BJ (cell line): ENCODE measurements at regions not wholly inside any gene's neighbourhood (a gene's known extent, or its start where the extent isn't known, plus 50 kb on each side); places are given as distances from the start of the nearest gene placed in this dataset.
"Not testable (repeated sequence)": the region's sequence is repeated elsewhere in the genome, so short reads cannot be mapped to it uniquely, and the experiment has no call there.

Experiments
- CTCF ChIA-PET: fragments of 350-600 bp; formaldehyde crosslinking; extraction: SDS; loops from one replicate; lab custom pipeline; 2021; ENCODE audit warnings: antibody characterized with exemption, inconsistent platforms; lab: Yijun Ruan, JAX
- POLR2A ChIA-PET: fragments of 300-600 bp; sonication (Branson Sonifier 250); formaldehyde crosslinking; extraction: SDS; loops from one replicate; lab custom pipeline; 2021; ENCODE audit warnings: antibody characterized with exemption; lab: Charles Lee
- DNase-seq: peaks from one replicate; pipeline ENCODE4 v3.0.0-alpha.2; 2011; ENCODE audit warnings: low read depth
- H3K27me3 ChIP-seq: 2 replicates; pipeline ENCODE4 v1.6.0; 2011; ENCODE audit warnings: low read length; ENCODE audit not compliant: control insufficient read depth, insufficient read depth
- H3K36me3 ChIP-seq: 2 replicates; pipeline ENCODE4 v1.5.1; 2011; ENCODE audit warnings: low read length; ENCODE audit not compliant: control insufficient read depth, insufficient read depth
- H3K4me3 ChIP-seq: 2 replicates; pipeline ENCODE4 v1.5.1; 2011; ENCODE audit warnings: low read depth, mild to moderate bottlenecking, control low read depth, low read length
- TF ChIP-seq, protein P1 (sequence below): IDR thresholded peaks from 2 replicates; pipeline ENCODE4 v1.5.1; 2011; ENCODE audit warnings: low read depth, mild to moderate bottlenecking, control low read depth, inconsistent platforms, low read length, moderate library complexity; ENCODE audit not compliant: insufficient read depth

DNA sequence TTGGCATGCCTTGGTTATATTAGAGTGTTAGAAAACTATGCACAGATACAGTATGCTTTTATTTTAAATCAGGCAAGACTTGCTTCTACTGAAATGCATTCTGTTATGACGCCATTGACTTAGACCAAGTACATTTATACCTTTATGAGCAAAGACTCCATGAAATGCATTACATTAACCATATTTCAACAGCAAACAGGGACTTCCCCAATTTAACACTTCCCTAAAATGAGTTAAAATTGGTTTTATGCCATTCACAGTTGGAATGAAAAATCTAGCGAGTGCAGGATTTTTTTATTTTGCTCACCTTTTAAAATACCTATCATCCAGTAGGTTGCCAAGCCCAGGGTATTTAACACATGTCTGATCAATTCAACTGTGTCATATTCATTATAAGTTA is 272.1 kb upstream of the IZUMO3 start:
- H3K36me3 ChIP-seq, result no peaks in the 10 kb centered on the region
- no peaks in the 10 kb centered on the region for H3K27me3 ChIP-seq
- no peak overlapping the region for H3K4me3 ChIP-seq
- TF ChIP-seq, protein P1, sequence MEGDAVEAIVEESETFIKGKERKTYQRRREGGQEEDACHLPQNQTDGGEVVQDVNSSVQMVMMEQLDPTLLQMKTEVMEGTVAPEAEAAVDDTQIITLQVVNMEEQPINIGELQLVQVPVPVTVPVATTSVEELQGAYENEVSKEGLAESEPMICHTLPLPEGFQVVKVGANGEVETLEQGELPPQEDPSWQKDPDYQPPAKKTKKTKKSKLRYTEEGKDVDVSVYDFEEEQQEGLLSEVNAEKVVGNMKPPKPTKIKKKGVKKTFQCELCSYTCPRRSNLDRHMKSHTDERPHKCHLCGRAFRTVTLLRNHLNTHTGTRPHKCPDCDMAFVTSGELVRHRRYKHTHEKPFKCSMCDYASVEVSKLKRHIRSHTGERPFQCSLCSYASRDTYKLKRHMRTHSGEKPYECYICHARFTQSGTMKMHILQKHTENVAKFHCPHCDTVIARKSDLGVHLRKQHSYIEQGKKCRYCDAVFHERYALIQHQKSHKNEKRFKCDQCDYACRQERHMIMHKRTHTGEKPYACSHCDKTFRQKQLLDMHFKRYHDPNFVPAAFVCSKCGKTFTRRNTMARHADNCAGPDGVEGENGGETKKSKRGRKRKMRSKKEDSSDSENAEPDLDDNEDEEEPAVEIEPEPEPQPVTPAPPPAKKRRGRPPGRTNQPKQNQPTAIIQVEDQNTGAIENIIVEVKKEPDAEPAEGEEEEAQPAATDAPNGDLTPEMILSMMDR, result no peak
- ChIA-PET POLR2A (no interaction called here), CTCF (no interaction called here)
- no peak for DNase-seq

DNA sequence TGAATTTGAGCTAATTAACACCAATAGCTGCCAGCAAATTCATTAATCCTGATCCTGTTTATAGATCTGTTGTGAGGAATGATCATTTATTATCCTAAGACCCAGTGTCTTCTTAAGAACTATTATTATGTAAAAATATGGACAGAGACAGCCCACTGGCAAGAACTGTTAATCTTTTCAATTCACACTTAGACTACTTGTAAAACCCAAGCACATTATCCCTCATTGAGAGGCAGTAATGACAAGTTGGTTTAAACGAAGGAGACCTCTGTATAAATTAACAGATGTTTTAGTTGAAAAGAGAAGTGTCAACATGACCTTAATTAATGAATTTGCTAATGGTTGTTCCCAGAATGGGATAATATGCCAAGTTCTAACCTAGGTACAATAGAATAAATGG is 270.3 kb upstream of the IZUMO3 start:
- DNase-seq, result no peak
- Histone ChIP-seq H3K27me3 (no peaks in the 10 kb centered on the region), H3K36me3 (no peaks in the 10 kb centered on the region), H3K4me3 (no peak overlapping the region)
- TF ChIP-seq, protein P1, result no peak
- ChIA-PET CTCF (no interaction called here), POLR2A (no interaction called here)

DNA sequence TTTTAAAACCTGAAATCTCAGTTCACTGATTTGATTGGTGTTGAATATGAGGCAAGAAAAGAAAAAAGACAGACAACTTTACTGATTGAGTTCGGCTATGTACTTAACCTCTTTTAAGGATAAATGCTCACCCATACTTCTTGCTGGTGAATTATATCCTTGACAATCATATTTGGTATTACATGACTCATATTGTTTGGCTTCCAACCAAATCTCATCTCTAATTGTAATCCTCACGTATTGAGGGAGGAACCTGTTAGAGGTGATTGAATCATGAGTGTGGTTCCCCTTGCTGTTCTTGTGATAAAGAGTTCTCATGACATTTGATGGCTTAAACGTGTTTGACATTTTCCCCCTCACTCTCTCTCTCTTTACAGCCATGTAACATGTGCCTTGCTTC is 255.6 kb upstream of the IZUMO3 start:
- ChIA-PET CTCF (no interaction called here), POLR2A (no interaction called here)
- no peaks in the 10 kb centered on the region for H3K36me3 ChIP-seq
- TF ChIP-seq, protein P1, result no peak
- DNase-seq, result no peak
- no peak overlapping the region for H3K4me3 ChIP-seq
- no peaks in the 10 kb centered on the region for H3K27me3 ChIP-seq

DNA sequence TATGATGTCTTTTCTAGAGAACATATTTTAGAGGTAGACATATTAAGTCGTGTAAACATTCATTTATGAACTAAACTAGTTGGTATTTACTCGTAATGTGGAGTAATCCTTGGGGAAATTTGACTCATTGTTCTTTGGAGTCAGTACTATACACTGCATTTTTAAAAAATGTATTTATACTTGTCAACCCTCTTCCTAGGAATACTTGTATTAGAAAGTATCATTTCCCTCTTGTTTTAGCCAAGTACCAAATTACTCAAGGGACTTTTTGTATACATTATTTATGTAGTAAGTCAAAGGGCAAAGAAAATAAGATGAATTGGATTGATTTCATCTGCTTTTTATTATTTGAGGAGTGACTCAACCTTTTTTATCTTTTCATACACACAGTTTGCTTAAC is 248.1 kb upstream of the IZUMO3 start:
- DNase-seq, result no peak
- no peak overlapping the region for H3K4me3 ChIP-seq
- H3K27me3 ChIP-seq, result no peaks in the 10 kb centered on the region
- POLR2A ChIA-PET, result no interaction called here
- CTCF ChIA-PET, result no interaction called here
- TF ChIP-seq, protein P1, result no peak
- no peaks in the 10 kb centered on the region for H3K36me3 ChIP-seq

DNA sequence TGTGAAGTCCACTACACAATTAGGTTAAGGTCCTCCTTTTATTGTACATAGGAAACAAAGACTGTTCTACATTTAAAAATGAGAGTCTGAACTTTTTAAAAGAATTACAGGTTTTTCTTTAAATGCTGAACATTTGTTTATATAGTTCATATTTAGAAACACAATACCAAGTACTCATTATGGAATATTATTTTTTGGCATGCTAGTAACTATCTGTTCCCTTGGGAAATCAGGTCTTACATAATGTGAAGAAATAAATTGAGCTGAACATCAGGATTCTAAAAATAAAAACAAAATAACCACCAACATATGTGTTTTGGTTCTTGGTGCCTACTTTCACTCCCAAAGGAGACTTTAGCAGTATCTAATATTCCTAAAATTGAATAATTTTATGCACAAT is 230.5 kb upstream of the IZUMO3 start:
- CTCF ChIA-PET, result no interaction called here
- DNase-seq, result no peak
- no peak overlapping the region for H3K4me3 ChIP-seq
- no peaks in the 10 kb centered on the region for H3K27me3 ChIP-seq
- TF ChIP-seq, protein P1, result no peak
- POLR2A ChIA-PET, result no interaction called here
- H3K36me3 ChIP-seq, result no peaks in the 10 kb centered on the region

DNA sequence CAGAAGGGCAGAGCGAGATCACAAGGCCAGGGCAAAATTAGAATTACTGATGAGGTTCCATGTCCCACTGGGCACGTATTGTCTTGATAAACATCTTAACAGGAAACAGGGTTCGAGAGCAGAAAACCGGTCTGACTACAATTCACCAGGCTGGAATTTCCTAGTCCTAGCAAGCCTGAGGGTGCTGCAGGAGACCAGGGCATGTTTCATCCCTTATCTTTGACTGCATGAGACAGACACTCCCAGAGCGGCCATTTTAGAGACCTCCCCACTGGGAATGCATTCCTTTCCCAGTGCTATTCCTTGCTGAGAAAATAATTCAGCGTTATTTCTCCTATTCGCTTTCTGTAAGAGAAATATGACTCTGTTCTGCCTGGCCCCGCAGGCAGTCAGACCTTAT is 228.5 kb upstream of the IZUMO3 start:
- DNase-seq, H3K27me3 ChIP-seq, H3K36me3 ChIP-seq, CTCF ChIA-PET, POLR2A ChIA-PET, H3K4me3 ChIP-seq: not testable (repeated sequence)
